GM18867 (cell line): ENCODE measurements at regions not wholly inside any gene's neighbourhood (a gene's known extent, or its start where the extent isn't known, plus 50 kb on each side); places are given as distances from the start of the nearest gene placed in this dataset.
"Not testable (repeated sequence)": the region's sequence is repeated elsewhere in the genome, so short reads cannot be mapped to it uniquely, and the experiment has no call there.

Source experiments
- ATAC-seq: cut with Tn5 transposase; IDR thresholded peaks from one replicate; pipeline ENCODE4 v1.9.1; 2021; ENCODE audit warnings: mild to moderate bottlenecking, moderate library complexity; ENCODE audit not compliant: unreplicated experiment

- ATAC-seq: no peak
Measured at GRCh38 chr4:23038626-23039491, 346.1 kb downstream of the GBA3 start.

GRCh38 chr4:23036921-23037495 is 344.3 kb downstream of the GBA3 start:
- no peak for ATAC-seq

DNA sequence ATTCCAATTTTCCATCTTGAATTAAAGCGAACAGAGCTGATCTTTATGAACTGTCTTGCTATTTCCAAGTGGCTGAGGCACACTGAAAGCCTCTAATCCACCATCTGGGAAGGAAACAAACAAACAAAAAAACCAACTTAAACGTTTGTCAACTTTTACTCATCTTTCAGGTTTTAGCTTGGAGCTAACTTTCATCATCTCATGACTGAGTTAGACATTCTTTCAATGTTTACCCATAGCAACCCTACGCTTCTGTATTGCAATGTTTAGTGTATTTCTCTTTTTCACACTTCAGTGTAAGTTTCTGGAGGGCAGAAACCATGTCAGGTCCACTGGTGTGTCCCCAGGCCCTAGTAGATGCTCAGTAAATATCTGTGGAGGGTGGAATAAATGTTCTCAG is 343.8 kb downstream of the GBA3 start:
- no peak for ATAC-seq

GRCh38 chr4:23035521-23036056 is 342.9 kb downstream of the GBA3 start:
- ATAC-seq: no peak

GRCh38 chr4:23034731-23035130 is 342.0 kb downstream of the GBA3 start:
- no peak for ATAC-seq

GRCh38 chr4:23033796-23034195 is 341.1 kb downstream of the GBA3 start:
- ATAC-seq: no peak

GRCh38 chr4:23028875-23029274 is 336.1 kb downstream of the GBA3 start:
- ATAC-seq: no peak

GRCh38 chr4:23023666-23024065 is 330.9 kb downstream of the GBA3 start:
- ATAC-seq: no peak

- ATAC-seq: no peak
Measured at GRCh38 chr4:23023121-23023520, 330.4 kb downstream of the GBA3 start.

DNA sequence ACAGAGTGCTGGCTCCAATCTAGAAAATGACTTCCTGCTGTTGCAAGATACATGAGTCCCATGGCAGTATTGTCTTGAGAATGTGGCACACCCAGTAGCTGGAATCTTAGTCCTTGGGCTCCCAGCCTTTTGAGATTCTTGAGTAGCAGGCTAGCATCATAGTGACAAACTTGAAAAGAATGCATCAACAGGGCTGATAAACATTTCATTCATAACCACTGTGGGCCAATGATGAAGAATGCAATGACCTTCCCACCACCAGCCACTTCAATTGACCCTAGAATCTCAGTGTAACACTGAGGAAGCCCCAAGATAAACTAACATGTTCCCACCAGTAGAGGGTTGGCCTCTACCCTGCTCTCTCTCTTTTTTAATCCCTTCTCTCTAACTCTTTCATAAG is 329.3 kb downstream of the GBA3 start:
- ATAC-seq: no peak

GRCh38 chr4:23021040-23021439 is 328.3 kb downstream of the GBA3 start:
- ATAC-seq: no peak

GRCh38 chr4:23020399-23020798 is 327.7 kb downstream of the GBA3 start:
- ATAC-seq: not testable (repeated sequence)

DNA sequence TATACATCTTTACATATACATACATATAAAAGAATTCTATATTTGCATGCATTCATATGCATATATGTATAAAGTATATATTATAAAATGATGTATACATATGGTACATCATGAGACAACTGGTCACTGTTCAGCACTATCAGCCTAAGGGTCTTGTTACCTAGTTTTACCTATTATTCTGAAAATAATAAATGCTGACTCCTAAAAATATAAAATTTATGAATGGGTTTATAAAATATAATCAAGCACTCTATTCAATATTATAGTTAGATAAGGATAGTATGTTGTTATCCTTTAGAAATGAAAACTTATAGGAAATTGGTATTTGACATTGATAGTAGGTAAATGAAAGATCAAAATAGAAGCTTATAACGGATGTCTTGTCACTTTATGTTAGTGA is 324.2 kb downstream of the GBA3 start:
- no peak for ATAC-seq

- no peak for ATAC-seq
Measured at GRCh38 chr4:23015821-23016220, 323.1 kb downstream of the GBA3 start.

GRCh38 chr4:23009093-23009492 is 316.4 kb downstream of the GBA3 start:
- ATAC-seq: no peak

GRCh38 chr4:23006756-23007155 is 314.0 kb downstream of the GBA3 start:
- ATAC-seq: no peak

DNA sequence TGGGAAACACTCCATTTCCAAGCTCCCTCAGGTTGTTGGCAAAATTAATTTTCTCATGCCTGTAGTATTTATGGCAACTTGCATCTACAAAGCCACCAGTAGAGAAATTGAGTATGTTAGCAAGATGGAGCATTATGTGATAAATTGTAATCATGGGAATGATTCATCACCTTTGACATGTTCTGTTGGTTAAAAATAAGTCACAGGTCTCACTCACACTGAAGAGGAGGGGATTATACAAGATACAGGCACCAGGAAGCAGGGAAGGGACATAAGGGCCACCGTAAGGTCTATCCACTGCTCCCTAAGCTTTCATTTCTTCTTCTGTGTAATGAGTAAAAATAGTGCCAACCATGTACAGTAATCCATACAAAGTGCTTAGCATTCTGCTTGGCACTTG is 313.0 kb downstream of the GBA3 start:
- ATAC-seq: no peak

DNA sequence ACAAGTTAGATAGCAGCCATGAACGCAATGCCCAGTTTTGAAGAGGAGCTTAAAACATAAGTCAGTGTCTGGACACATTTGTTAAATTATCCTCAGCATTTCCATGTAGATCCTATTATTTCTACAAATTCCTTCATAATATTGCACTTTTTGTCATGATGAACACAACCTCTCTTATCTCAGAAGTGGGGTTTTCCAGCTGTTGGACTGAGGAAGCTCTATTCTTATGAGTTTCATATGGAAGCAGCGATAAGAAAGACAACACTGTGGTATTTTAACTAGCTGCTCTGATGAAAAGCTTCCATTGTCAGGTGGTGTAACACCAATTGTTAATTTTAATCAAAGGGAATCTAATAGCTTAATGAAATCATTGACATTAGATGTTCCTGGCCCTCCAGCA is 308.7 kb downstream of the GBA3 start:
- ATAC-seq: no peak

DNA sequence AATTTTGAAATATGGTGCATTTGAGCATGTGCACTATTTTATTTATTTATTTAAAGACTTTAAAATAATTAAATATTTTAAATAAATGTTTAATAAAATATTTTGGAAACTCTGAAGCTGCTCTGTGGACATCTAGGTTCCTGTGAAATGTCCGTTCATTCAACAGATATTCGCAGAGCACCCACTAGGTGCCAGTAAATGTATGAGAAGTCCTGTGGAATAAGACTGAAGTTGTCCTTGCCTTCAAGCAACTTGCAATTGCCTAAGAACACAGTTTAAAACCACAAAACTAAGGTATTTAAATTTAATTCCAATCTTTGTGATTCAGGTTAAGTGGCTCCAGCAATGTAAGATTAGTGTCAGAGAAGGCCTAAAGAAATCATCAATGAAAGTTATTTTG is 306.7 kb downstream of the GBA3 start:
- ATAC-seq: no peak

DNA sequence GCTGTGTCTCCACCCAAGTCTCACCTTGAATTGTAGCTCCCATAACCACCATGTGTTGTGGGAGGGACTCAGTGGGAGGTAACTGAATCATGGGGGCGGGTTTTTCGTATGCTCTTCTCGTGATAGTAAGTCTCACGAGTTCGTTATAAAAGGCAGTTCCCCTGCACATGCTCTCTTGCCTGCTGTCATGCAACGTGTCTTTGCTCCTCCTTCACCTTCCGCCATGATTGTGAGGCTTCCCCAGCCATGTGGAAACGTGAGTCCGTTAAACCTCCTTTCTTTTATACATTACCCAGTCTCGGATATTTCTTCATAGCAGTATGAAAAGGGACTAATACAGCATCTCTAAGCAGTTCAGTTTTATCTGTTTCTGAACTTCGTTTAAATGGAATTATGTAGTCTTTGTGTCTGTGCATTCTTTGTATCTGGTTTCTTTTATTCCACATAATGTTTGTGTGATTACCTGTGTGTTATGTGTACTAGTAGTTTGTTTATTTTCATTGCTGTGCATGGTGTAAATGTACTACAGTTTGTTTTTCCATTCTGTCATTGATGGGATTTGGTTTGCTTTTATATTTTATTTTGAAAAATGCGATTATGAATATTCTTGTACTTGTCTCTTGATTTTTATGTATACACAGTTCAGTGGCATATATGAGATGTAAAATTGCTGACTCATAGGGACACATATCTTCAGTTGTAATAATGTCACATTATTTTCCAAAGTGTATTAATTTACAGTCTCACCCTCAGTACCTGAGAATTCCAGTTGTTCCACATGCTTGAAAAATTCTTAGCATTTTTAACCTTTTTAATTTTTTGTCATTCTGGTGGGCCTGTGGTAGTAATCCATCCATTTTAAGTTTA is 304.9 kb downstream of the GBA3 start:
- ATAC-seq: no peak

DNA sequence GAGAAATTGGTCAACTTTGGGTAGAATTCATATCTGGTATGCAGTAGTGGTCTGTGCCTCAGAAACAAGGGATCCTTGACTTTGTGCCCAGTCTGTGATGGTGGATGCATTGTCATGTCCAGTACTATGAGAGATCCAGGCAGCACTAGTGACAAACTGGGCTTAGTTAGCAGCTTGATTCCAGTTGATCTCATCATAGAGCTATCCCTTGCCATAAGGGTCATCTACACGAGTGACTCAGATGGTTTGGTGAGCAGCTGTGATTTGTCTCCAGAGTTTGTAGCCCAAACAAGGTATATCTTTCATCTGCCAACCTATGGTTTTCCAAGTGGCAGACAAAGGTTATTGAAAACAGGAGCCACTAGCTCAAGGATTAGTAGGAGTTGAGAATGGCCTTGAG is 298.8 kb downstream of the GBA3 start:
- no peak for ATAC-seq
